H1 (cell line): ENCODE measurements at regions not wholly inside any gene's neighbourhood (a gene's known extent, or its start where the extent isn't known, plus 50 kb on each side); places are given as distances from the start of the nearest gene placed in this dataset.
A peak's percentile ranks its signal among the peaks of the same experiment; 100 is the strongest.

Experiments used
- ASH2L ChIP-seq: fragments of 200-600, 300-600 bp; sonication (generic); IDR thresholded peaks from one replicate; pipeline ENCODE4 v1.7.1; 2017; ENCODE audit warnings: low read length
- EGR1 ChIP-seq: IDR thresholded peaks from 2 replicates; pipeline ENCODE4 v1.6.1; 2011; ENCODE audit warnings: low read depth, low read length, borderline replicate concordance
- POLR2AphosphoS5 ChIP-seq: IDR thresholded peaks from 2 replicates; pipeline ENCODE4 v1.6.1; 2011; ENCODE audit warnings: low read depth, low read length
- RBBP5 ChIP-seq: IDR thresholded peaks from 2 replicates; pipeline ENCODE4 v1.7.1; 2012; ENCODE audit warnings: low read depth, mild to moderate bottlenecking, inconsistent platforms, low read length, moderate library complexity, borderline replicate concordance
- RXRA ChIP-seq: IDR thresholded peaks from 2 replicates; pipeline ENCODE4 v1.6.1; 2011; ENCODE audit warnings: low read depth, mild to moderate bottlenecking, low read length, moderate library complexity; ENCODE audit not compliant: insufficient read depth
- TCF12 ChIP-seq: IDR thresholded peaks from 2 replicates; pipeline ENCODE4 v1.6.1; 2011; ENCODE audit warnings: low read depth, mild to moderate bottlenecking, low read length
- TEAD4 ChIP-seq: IDR thresholded peaks from 2 replicates; pipeline ENCODE4 v1.6.1; 2012; ENCODE audit warnings: low read depth, low read length, inconsistent platforms, mixed read lengths
- USF2 ChIP-seq: IDR thresholded peaks from 2 replicates; pipeline ENCODE4 v1.6.1; 2011; ENCODE audit warnings: low read length, improper control_type of control experiment
- ZNF274 ChIP-seq: IDR thresholded peaks from 2 replicates; pipeline ENCODE4 v1.7.0; 2012; ENCODE audit warnings: low read length, borderline replicate concordance; ENCODE audit errors: extremely low read depth
- TF ChIP-seq, protein P1 (sequence below): IDR thresholded peaks from 2 replicates; pipeline ENCODE4 v1.6.1; 2012; ENCODE audit warnings: low read length, inconsistent platforms

GRCh38 chr6:3905945-3906845 is 57.0 kb downstream of the FAM50B start (continued):
- no peak for TF ChIP-seq ZNF274
- no peak for TF ChIP-seq POLR2AphosphoS5
- no peak for TF ChIP-seq TCF12
- no peak for TF ChIP-seq RXRA
- TF ChIP-seq EGR1 = no peak
- TF ChIP-seq, protein P1, sequence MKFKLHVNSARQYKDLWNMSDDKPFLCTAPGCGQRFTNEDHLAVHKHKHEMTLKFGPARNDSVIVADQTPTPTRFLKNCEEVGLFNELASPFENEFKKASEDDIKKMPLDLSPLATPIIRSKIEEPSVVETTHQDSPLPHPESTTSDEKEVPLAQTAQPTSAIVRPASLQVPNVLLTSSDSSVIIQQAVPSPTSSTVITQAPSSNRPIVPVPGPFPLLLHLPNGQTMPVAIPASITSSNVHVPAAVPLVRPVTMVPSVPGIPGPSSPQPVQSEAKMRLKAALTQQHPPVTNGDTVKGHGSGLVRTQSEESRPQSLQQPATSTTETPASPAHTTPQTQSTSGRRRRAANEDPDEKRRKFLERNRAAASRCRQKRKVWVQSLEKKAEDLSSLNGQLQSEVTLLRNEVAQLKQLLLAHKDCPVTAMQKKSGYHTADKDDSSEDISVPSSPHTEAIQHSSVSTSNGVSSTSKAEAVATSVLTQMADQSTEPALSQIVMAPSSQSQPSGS = no peak
- peak; percentile 59; the same call in 1 of the 2 replicates for TF ChIP-seq TEAD4
- 0 out of 2 replicates have a peak, but pooled peaks have one; percentile 45 for TF ChIP-seq RBBP5
- no peak for TF ChIP-seq ASH2L
- TF ChIP-seq USF2 = no peak
